ENCODE measurements at regions not wholly inside any gene's neighbourhood (a gene's known extent, or its start where the extent isn't known, plus 50 kb on each side); places are given as distances from the start of the nearest gene placed in this dataset.
"Not testable (repeated sequence)": the region's sequence is repeated elsewhere in the genome, so short reads cannot be mapped to it uniquely, and the experiment has no call there.

DNA sequence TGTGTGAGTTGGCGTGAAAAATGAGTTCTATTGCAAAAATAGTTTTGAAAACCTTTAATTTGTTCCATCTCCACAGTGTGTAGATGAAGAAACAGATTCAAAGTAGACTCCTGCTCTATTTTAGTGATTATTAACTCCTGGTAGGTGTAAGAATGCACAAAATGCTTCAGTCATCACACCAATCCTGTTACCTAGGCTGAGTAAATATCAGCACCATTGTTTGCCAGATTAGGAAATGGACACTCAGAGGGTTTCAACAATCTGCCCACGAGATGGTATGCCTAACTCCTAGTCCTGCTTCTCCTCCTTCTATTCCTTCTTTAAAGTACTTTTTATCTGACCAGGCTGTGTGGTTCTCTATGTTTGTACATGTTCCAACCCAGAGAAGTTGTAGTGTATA lies 108.9 kb upstream of the AHI1 start:
- DNase-seq = no peak

DNA sequence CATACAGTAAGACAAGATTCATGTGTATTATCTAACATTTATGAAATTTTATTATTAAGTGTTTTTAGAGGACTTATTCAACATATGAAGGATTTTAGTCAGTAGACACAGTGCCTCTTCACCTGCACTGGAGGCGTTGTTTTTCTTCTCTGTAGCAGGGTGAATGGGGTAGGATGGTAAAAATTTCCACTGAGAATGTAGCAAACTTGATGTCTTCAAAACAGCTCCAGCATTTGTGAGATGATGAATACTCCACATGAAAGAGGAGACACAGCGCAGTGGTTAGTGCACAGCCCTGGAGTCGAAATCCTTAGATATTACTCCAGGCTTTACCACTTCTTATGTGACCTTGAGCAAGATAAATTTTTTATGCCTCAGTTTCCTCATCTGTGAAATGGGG lies 110.5 kb upstream of the AHI1 start:
- no peak for DNase-seq

DNA sequence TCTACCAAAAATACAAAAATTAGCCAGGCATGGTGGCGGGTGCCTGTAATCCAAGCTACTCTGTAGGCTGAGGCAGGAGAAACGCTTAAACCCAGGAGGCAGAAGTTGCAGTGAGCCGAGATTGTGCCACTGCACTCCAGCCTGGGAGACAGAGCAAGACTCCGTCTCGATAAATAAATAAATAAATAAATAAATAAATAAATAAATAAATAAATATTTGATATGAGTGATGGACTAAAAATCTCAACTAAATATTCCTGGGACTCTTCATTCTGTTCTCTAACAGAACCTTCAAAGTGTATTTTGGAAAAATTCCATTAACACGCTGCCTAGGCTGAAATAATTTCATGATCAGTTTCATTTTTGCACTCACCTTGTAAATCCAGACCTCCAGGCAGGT lies 112.7 kb upstream of the AHI1 start:
- DNase-seq = not testable (repeated sequence)

DNA sequence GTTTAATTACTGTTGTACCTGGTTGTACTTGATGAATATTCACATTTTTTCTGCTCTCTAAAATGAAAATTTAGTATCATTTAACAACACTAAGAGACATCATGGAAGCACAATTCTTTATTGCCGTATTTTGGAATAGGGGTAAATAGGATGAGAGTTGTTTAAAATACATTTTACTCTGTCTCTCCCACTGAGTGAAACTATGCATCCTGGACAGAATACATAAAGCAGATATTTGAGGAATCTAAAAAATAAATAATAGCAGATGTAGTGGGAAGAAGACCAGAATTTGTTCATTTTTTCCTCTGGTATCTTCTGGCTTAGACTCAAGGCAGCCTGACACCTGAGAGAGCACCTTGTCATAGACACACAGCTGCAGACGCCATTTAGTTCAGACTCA lies 119.1 kb upstream of the AHI1 start:
- DNase-seq = no peak

DNA sequence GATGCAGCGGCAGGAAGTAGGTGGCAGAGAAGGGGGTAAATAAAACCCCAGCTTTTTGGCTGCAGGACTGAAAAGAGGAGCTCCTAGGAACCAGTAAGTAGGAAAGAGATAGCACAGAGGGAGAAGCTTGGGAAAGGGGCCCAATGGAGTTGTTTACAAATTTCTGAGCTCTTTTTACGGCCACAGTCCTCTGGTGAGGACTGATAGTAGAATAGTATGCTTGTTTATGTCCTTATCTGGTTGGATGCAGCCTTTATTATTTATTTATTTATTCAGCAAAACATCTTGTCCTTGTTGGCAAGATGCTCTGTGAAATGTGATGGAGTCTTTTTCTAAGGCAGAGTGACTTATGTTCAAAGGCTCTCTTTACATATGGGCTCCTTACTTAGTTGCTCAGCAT lies 119.7 kb upstream of the AHI1 start:
- no peak for DNase-seq

DNA sequence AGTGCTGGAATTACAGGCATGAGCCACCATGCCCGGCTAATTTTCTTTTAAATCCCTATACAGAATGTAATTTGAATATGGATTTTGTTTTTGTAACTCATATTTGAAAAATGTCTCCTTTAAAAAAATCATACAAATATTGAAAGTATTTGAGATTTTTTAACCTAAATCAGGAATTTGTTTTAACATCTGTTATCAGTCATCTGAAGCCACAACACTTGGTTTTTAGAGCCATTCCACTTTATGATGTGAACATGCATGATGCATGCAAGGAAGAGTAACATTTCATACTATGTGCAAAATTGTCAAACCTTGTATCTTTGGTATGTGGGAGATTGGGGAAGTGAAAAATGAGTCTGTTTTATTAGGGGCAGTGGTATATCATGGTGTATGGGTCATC lies 124.5 kb upstream of the AHI1 start:
- no peak for DNase-seq

DNA sequence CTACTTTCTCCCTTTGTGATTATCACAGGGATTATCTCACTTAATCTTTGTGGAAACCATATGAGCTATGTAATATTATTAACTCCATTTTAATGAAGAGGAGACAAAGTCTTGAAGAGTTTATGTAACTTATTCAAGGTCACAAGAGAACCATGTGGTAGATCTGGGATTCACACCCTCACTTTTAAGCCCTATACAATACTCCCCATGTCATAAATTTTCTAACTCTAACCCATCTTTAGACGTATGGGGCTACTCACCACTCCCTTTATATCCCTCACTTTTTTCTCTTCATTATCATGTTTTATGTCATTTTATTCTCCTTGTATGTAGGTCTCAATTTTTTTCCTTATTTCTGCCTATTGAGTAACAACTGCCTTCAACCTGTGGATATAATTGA lies 126.4 kb upstream of the AHI1 start:
- no peak for DNase-seq

DNA sequence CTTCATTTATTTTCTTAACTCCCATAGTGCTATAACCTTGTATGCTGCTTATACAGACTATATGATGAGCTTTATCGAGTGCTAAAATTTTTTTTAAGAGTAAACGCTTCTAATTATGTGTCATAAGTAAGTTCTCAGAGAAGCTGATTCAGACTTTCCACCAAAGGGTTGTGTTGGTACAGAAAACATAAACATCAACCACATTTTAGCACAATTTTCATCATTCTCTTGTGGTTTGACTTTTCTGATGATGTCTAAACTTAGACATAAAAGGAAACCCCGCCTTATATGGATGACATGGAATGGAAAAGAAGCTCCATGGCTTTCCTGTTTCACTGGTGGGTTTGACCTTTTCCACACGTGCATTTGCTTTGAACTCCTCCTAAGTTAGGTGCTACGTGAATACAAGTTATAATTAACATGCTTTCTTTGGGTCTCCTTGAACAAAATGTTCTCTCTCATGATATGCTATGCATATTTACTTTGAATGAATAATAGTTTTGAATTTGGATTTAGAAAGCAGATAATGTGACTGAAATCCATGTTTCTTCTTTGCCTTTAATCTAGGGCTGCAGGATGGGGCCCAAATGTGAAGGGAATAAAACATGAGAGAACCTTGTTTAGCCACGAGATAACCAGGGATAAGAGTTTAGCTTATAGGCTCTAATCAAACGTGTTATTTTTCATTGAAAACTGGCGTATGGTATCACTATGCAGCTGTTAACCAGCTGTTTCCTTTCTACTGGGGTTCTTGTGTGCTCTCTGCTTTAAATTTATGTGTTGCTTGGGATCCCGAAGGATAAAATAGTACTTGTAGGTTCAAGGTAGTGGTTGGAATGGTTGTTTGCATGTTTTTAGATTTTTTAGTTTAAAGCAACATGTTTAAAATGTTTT lies 127.1 kb upstream of the AHI1 start:
- DNase-seq = no peak

DNA sequence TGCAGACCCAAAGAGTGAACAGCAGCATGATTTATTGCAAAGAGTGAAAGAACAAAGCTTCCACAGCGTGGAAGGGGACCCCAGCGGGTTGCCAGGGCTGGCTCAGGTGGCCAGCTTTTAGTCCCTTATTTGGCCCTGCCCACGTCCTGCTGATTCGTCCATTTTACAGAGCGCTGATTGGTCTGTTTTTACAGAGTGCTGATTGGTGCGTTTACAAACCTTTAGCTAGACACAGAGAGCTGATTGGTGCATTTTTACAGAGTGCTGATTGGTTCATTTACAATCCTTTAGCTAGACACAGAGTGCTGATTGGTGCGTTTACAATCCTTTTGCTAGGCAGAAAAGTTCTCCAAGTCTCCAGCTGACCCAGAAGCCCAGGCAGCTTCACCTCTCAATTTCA lies 128.5 kb upstream of the AHI1 start:
- DNase-seq = not testable (repeated sequence)

DNA sequence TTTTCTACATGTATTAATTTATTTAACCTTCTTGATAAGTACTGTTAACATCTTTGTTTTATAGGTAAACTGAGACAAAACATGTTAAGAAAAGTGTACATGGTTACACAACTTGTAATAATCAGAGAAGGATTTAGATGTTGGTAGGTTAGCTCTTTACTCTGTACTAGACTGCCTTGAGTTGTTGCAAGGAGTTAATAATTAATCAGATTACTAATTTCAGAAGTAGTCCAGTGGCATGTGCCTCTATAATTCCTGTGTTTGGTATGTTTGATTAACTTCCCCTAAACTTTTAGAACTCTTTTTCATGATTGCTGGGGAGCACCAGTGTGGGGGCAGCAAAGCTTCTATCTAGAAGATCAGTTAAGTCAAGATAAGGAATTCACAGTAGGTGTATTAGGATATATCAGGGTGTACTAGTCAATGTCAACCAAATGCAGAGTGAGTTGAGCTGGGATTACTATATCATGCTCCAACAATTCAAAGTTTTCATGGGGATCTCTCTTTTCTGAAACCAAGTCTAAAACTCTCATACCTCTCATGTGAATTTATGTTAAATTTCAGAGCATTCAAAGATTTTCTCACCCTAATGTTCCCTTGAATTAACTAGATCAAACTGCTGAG lies 129.7 kb upstream of the AHI1 start:
- DNase-seq = no peak

DNA sequence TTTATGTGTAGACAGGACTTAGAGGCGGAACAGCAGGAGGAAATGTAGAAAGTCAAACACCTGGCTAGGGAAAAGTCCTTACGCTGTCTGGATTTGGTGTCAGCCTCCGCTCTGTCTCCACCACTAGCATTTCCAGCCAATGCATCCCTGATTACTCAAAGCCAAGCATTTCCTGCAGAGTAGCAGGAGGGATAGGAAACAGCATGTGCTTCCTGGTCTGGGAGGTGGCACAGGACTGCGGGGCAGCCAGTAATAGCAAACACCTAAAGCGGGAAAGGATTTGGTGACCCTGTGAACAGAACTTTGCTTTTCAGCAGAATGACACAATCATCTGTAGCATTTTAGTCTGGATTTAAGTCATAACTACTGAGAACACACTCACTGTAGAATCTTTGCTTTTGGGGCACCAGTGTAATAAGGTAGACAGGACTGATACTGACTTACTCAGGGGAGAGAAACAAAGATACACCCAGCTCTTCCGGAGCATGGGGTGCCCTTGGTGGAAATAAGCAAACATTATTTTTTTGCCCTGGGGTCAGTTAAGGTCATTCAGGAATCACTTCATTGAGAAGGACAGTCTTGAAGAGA lies 133.3 kb upstream of the AHI1 start:
- DNase-seq = no peak

DNA sequence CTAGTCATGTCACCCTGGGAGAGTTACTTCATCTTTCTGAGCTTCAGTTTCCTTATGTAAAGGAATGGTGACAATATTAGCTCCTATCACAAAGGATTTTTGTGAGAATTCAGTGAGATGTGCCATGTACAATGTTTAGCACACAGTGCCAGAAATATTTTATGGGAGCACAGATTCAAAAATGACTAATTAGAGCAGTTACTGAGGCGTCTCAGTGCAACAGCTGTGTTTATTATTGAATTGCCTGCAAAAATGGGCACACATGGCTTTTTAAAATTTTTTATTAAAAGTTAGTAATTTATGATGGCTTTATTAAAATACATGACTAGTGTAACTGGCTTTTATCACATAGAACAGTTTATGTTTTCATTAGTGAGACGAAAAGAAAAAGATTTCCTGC lies 134.3 kb upstream of the AHI1 start:
- no peak for DNase-seq

DNA sequence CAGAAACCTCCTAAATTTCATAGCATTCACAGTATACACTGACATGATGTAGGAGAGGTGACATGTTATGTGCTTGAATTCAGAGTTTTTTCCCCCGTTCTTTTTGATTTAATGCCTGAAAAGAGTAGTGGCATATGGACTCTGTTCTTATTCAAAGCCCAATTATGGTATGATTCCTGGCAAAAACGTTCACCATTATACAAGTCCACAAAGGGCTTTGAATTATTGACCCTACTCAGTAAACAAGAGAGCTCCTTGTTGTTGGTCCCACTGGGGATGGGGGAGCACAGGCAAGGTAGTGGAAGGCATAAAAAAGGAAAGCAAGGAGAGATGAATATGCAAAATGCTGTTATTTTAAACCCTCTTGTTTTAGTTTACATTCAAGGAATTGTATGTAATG lies 136.0 kb upstream of the AHI1 start:
- no peak for DNase-seq

DNA sequence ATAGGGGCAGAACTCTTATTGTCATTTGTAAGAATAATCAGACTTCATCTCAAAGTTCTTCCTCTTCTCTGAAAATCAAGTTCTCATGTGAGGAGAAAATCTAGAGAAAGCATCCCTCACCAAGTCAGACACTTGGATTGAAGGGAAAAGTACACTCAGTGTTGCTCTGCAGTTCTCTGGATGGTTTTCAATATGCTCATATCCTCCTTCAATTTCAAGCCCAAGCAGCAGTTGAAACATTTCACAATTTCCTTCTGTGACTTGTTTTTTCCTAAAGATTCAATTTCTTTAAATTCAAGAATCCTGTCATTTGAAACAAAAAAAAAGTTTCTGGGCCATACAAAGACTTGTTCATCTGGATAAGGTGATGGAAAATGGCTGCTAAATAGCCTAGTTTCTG lies 140.2 kb upstream of the AHI1 start:
- DNase-seq = no peak

DNA sequence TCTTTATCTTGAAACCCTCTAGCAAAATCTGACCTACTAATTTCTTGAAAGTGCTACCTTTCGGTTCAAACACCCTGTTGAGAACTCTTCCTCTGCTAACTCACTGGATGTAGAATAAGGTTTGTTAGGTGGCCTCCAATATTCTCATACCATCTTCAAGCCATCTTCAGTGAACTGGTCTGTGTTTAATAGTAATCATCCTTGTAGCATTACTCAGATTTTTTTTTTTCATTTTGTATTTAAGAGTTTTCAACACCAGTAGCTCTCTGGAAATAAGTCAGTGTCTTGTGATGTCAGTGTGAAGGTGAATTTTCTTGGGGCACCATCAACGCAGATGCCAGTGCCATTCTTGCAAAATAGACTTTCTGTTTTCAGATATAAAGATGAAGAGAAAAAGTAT lies 140.6 kb upstream of the AHI1 start:
- DNase-seq = no peak

DNA sequence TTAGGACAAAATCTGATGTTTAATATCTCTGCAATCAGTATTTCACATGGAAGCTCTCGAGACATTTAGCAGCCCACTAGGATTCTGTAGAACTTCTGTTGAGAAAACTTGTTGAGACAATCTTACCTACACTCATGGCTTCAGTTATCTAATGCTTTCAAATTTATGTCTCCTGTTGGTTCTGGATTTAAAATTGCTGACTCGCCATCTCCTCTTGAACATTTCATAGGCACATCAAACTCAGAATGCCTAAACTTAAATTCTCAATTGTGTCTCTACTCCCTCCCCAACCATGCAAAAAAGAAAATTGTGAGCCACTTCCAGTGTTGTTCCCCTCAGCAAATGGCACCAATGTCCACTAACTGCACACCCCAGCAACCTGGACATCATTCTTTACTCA lies 142.5 kb upstream of the AHI1 start:
- DNase-seq = no peak

DNA sequence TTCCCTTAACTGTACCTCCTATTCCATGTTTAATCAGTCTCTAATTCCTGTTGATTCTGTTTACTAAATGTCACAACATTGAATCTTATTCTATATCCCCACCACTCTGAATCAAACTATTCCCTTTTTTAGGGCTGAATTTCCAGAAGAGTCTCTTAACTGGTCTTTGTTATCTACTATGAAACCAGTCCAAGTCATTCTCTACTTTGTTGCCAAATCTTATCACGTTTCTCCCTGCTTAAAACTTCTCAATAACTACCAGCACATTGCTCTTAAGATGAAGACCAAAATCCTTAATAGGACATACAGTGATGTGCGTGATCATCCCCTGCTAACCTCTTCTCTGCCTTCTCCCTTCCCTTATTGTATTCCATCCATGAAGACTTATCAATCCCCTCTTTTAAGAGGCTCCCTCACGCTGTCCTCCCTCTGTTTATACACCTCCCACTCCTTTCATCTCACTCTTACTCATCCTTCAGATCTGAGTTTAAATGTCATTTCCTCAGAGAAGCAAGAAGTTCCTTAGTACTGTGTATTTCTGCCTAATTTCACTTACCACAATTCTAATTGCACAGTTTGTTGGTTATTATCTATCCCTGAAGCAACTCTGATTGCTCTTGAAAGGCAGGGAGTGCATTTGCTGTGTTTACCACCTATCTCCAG lies 143.0 kb upstream of the AHI1 start:
- no peak for DNase-seq

DNA sequence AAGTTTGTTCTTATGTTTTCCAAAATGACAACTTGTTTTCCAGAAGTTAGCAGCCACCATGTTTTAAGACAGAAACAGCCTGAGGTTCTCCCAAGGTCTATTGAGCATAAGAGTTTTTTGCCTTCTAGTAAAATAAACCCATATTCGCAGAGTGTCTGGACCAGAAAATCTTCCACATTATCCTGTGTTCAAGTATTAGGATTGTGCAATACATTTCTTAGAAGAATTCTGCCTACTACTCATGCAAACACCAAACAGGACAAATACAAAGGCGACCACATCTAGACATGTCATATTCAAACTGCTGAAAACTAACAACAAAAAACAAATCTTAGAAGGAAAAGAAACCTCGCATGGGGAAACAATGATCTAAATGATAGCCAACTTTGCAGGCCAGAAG lies 145.4 kb upstream of the AHI1 start:
- no peak for DNase-seq

DNA sequence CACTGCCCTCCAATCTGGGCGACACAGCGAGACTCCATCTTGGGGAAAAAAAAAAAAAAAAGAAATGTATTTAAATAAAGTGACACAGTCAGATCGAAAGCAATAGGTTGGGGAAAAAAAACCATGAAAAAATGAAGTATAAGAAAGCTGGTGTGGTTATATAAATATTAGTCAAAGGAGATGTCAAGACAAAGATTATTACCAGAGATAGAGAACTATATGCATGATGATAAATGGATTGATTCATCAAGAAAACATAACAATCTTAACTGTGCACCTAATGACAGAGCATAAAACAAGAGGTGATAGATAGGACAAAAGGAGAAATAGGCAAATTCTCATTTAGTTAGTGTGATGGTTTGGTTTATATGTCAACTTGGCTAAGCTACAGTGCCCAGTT lies 146.9 kb upstream of the AHI1 start:
- no peak for DNase-seq

DNA sequence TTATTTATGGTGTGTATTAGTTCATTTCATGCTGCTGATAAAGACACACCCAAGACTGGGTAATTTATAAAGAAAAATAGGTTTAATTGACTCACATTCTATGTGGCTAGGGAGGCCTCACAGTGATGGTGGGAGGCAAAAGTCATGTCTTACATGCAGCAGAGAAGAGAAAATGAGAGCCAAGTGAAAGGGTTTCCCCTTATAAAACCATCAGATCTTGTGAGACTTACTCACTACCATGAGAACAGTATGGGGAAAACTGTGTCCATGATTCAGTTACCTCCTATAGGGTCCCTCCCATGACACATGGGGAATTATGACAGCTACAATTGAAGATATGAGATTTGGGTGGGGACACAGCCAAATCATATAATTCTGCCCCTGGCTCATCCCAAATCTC lies 150.0 kb upstream of the AHI1 start:
- DNase-seq = no peak

DNA sequence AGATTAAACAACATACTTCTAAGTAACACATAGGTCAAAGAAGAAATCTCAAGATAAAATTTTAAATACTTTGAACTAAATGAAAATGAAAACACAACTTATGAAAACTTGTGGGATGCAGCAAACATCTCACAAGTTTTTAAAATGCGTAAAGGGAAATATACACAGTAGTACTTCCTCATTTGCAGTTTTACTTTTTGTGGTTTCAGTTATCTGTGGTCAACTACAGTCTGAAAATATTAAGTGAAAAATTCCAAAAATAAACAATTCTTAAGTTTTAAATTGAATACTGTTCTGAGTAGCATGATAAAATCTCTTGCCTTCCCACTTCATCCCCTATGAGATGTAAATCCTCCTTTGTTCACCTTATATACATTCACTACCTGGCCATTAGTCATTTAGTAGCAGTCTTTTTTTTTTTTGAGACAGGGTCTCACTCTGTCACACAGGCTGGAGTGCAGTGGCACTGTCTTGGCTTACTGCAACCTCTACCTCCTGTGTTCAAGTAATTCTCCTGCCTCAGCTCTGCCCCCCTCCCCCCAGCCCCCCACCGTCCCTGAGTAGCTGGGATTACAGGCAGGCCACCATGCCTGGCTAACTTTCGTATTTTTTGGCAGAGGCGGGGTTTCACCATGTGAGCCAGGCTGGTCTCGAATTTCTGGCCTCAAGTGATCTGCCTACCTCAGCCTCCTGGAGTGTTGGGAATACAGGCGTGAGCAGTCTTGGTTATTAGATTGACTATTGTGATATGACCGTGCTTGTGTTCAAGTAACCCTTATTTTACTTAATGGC lies 154.6 kb upstream of the AHI1 start:
- no peak for DNase-seq

DNA sequence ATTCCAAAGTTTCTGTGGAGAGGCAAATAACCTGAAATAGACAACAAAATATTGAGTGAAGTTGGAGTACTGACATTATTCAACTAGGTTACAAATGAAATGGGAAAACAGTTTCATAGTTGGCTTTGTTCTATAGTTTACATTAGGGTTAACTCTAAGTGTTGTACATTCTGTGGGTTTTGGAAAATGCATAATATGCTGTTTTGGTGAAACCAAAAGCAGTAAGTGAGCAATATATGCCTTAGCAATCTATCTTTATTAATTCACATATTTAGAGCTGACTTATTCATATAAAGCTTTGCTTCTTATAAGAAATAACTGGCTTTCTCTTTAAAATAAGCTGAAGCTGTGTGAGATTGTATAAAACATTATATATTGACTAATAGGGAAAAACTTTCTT lies 157.5 kb upstream of the AHI1 start:
- DNase-seq = no peak

DNA sequence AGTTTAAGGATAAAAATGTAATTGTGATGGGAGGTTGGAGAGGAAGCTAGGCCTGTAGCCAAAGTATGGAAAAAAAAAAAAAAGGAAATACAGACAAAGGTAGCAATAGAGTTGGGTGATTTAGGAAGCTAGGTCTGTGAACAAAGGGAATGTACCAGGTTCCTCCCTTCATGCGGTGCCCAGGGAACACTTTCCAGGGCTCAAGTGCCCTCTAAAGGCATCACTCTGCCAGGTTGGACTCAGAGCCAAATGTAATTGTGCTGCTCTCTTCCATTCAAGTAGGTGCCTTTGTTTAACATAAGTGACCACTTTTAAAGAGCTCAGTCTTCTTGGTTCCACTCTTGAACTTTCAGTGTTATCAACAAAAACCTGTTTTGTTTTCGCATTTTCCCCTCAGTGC lies 159.7 kb upstream of the AHI1 start:
- no peak for DNase-seq

Data from SW 1271 (cell line).